CD4-positive, alpha-beta T cell treated with Interferon gamma for 1 hour (primary cell): ENCODE measurements at regions not wholly inside any gene's neighbourhood (a gene's known extent, or its start where the extent isn't known, plus 50 kb on each side); places are given as distances from the start of the nearest gene placed in this dataset.

Experiments
- DNase-seq: peaks from one replicate; pipeline ENCODE4 v3.0.0-alpha.2; 2020

GRCh38 chr14:83988275-83988674 lies 1541.7 kb upstream of the FLRT2 start:
- DNase-seq, result no peak

GRCh38 chr14:83991666-83992065 lies 1538.3 kb upstream of the FLRT2 start:
- no peak for DNase-seq

- no peak for DNase-seq
Observed at GRCh38 chr14:83992857-83993256, 1537.1 kb upstream of the FLRT2 start.

- no peak for DNase-seq
Observed at GRCh38 chr14:83993545-83993944, 1536.4 kb upstream of the FLRT2 start.

- DNase-seq, result no peak
Observed at GRCh38 chr14:83994020-83994419, 1535.9 kb upstream of the FLRT2 start.

- no peak for DNase-seq
Observed at GRCh38 chr14:84001023-84001422, 1528.9 kb upstream of the FLRT2 start.

GRCh38 chr14:84003346-84003745 lies 1526.6 kb upstream of the FLRT2 start:
- DNase-seq, result no peak

- no peak for DNase-seq
Observed at GRCh38 chr14:84006643-84007155, 1523.2 kb upstream of the FLRT2 start.

- no peak for DNase-seq
Observed at GRCh38 chr14:84013424-84013823, 1516.5 kb upstream of the FLRT2 start.

- DNase-seq, result no peak
Observed at GRCh38 chr14:84017495-84017894, 1512.4 kb upstream of the FLRT2 start.

- no peak for DNase-seq
Observed at GRCh38 chr14:84021433-84021832, 1508.5 kb upstream of the FLRT2 start.

GRCh38 chr14:84024231-84024820 lies 1505.6 kb upstream of the FLRT2 start:
- DNase-seq, result no peak

GRCh38 chr14:84025106-84026012 lies 1504.6 kb upstream of the FLRT2 start:
- no peak for DNase-seq

GRCh38 chr14:84027351-84027750 lies 1502.6 kb upstream of the FLRT2 start:
- no peak for DNase-seq

GRCh38 chr14:84028080-84028604 lies 1501.8 kb upstream of the FLRT2 start:
- no peak for DNase-seq

GRCh38 chr14:84029246-84029645 lies 1500.7 kb upstream of the FLRT2 start:
- no peak for DNase-seq

GRCh38 chr14:84029720-84030119 lies 1500.2 kb upstream of the FLRT2 start:
- no peak for DNase-seq

- no peak for DNase-seq
Observed at GRCh38 chr14:84036840-84037239, 1493.1 kb upstream of the FLRT2 start.

GRCh38 chr14:84037593-84037992 lies 1492.4 kb upstream of the FLRT2 start:
- DNase-seq, result no peak

GRCh38 chr14:84040101-84040500 lies 1489.8 kb upstream of the FLRT2 start:
- no peak for DNase-seq

GRCh38 chr14:84041421-84041820 lies 1488.5 kb upstream of the FLRT2 start:
- DNase-seq, result no peak

GRCh38 chr14:84042992-84043391 lies 1487.0 kb upstream of the FLRT2 start:
- no peak for DNase-seq

- DNase-seq, result no peak
Observed at GRCh38 chr14:84064316-84065125, 1465.4 kb upstream of the FLRT2 start.
